Stomach (tissue), 4 donors: ENCODE measurements at regions not wholly inside any gene's neighbourhood (a gene's known extent, or its start where the extent isn't known, plus 50 kb on each side); places are given as distances from the start of the nearest gene placed in this dataset.

ENCODE experiments used
- CTCF ChIP-seq, 7 experiments: fragments of 450-650 bp in 4 of 7; fragments of 200-600 bp in 3 of 7; sonication (generic) in 3 of 7; IDR thresholded peaks; one replicate each; pipeline ENCODE4 v1.5.1; 2016 to 2019; ENCODE audit warnings: antibody characterized with exemption in 7 of 7, control low read depth in 2 of 7, mild to moderate bottlenecking in 1 of 7
- EP300 ChIP-seq: sonication (generic); formaldehyde crosslinking; IDR thresholded peaks from one replicate; pipeline ENCODE4 v1.6.1; 2017; ENCODE audit warnings: antibody characterized with exemption
- POLR2A ChIP-seq, 4 donors: fragments of 450-650 bp; IDR thresholded peaks; one replicate each; pipeline ENCODE4 v1.6.1; 2016; ENCODE audit warnings: antibody characterized with exemption in 4 of 4, control low read depth in 2 of 4, mild to moderate bottlenecking in 1 of 4, moderate library complexity in 1 of 4
- POLR2AphosphoS5 ChIP-seq, 3 donors: sonication (generic); formaldehyde crosslinking; IDR thresholded peaks; one replicate each; pipeline ENCODE4 v1.6.1; 2016; ENCODE audit warnings: antibody characterized with exemption in 3 of 3

GRCh38 chr5:83877911-83878706 is 157.5 kb upstream of the HAPLN1 start:
- TF ChIP-seq CTCF (IDR thresholded peaks at IDR 0.05) (no peak), POLR2A (IDR thresholded peaks at IDR 0.05) (no peak), POLR2AphosphoS5 (IDR thresholded peaks at IDR 0.05) (no peak), EP300 (no peak)
